Body of pancreas (tissue), 4 donors: ENCODE measurements at regions not wholly inside any gene's neighbourhood (a gene's known extent, or its start where the extent isn't known, plus 50 kb on each side); places are given as distances from the start of the nearest gene placed in this dataset.

ENCODE experiments used
- ATAC-seq: fragments of 150-250 bp; one replicate; pipeline ENCODE4 v1.9.1; 2016
- DNase-seq, 4 donors: peaks; one replicate each; pipeline ENCODE4 v3.0.0-alpha.2; 2019
- H3K27ac ChIP-seq, 4 donors: fragments of 200-600 bp; sonication (generic); 1 replicate in 3 of 4; 2 replicates in 1 of 4; pipeline versions ENCODE4 v1.5.1 to v1.6.1; 2016 to 2019; ENCODE audit warnings: mild to moderate bottlenecking in 1 of 4, mixed read lengths in 1 of 4, moderate library complexity in 1 of 4
- H3K27me3 ChIP-seq, 2 donors: fragments of 200-600 bp; sonication (generic); one replicate each; pipeline ENCODE4 v1.6.0; 2016; ENCODE audit warnings: mild to moderate bottlenecking in 1 of 2
- H3K36me3 ChIP-seq, 2 donors: fragments of 200-600 bp; sonication (generic); replicated peaks in 1 of 2; 2 replicates each; pipeline ENCODE4 v1.5.1; 2016; ENCODE audit warnings: low read depth in 2 of 2; ENCODE audit not compliant: insufficient read depth in 1 of 2
- H3K4me1 ChIP-seq: fragments of 200-600 bp; sonication (generic); one replicate; pipeline ENCODE4 v1.6.0; 2016
- H3K4me3 ChIP-seq, 2 donors: fragments of 200-600 bp; sonication (generic); 1 replicate in 1 of 2; 2 replicates in 1 of 2; pipeline ENCODE4 v1.5.1; 2016 to 2019
- H3K9me3 ChIP-seq, 3 donors: fragments of 200-600 bp; sonication (generic); 1 replicate in 2 of 3; 2 replicates in 1 of 3; pipeline ENCODE4 v1.5.1; 2016
- POLR2A ChIP-seq, 3 donors: fragments of 450-650 bp; IDR thresholded peaks; one replicate each; pipeline ENCODE4 v1.6.1; 2016; ENCODE audit warnings: antibody characterized with exemption in 3 of 3, mild to moderate bottlenecking in 2 of 3
- WGBS, 2 donors: methylation state at CpG; one replicate each; pipeline ENCODE4 v1.1.5; 2017; 5-methylcytosine and 5-hydroxymethylcytosine counted together
- intact Hi-C: fragments of 100-400 bp; cut with DNase I; formaldehyde crosslinking; loops from one replicate; pipeline ENCODE4 v1.15.1; 2023
- TF ChIP-seq, protein P1 (sequence below), 7 experiments: fragments of 450-650 bp in 4 of 7; fragments of 200-600 bp in 3 of 7; sonication (generic) in 3 of 7; IDR thresholded peaks; one replicate each; pipeline ENCODE4 v1.5.1; 2016 to 2019; ENCODE audit warnings: antibody characterized with exemption in 7 of 7

DNA sequence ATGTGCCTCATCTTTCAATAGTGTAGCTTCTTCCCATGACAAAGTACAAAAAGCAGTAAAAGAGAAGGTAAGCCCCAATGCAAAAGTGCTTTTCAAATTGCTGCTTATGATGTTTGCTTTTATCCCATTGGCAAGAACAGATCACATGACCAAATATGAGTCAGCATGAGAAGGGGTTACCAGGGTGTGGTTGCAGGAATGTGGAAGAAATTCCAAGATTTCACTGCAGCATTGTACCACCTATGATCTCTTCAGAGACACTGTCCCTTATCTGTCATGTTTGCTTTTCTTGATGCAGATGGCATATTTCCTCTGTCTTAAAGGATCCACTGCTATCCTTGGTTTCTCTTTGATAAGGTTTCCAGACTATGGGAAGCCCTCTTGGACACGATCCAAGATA, 1006.9 kb upstream of the PRMT6 start:
- Histone ChIP-seq H3K27me3 (no peaks in the 10 kb centered on the region), H3K9me3 (no peaks in the 10 kb centered on the region), H3K4me3 (no peak overlapping the region), H3K27ac (no peak overlapping the region), H3K36me3 (no peaks in the 10 kb centered on the region), H3K4me1 (no peaks in the 10 kb centered on the region)
- no peak for ATAC-seq
- intact Hi-C loops = no loop called here
- no peak for TF ChIP-seq POLR2A (IDR thresholded peaks at IDR 0.05)
- TF ChIP-seq, protein P1, sequence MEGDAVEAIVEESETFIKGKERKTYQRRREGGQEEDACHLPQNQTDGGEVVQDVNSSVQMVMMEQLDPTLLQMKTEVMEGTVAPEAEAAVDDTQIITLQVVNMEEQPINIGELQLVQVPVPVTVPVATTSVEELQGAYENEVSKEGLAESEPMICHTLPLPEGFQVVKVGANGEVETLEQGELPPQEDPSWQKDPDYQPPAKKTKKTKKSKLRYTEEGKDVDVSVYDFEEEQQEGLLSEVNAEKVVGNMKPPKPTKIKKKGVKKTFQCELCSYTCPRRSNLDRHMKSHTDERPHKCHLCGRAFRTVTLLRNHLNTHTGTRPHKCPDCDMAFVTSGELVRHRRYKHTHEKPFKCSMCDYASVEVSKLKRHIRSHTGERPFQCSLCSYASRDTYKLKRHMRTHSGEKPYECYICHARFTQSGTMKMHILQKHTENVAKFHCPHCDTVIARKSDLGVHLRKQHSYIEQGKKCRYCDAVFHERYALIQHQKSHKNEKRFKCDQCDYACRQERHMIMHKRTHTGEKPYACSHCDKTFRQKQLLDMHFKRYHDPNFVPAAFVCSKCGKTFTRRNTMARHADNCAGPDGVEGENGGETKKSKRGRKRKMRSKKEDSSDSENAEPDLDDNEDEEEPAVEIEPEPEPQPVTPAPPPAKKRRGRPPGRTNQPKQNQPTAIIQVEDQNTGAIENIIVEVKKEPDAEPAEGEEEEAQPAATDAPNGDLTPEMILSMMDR (IDR thresholded peaks at IDR 0.05) = no peak
- WGBS, 2 donors = 10 to 29% methylated on average over 1 of the region's 1 CpG
- DNase-seq = no peak

DNA sequence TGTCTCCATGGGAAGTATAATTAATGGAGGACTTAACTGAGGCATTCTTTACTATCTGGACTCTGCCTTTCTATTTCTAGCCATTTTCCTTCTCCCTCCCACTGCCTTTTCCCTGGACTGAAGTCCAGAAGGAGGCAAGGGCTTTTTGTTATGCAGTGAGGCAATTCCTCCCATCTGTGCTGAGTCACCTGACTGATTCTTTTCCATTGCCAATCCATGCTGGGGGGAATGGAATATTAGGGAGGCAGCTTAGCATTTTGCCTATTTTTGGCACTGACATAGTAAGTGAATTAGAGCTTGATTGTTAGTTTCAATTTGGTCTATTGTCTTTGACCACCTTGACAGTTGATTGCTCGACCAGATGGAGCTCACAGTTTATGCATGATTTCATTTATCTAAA, 1000.6 kb upstream of the PRMT6 start:
- DNase-seq = no peak
- 39 to 43% methylated on average over 1 of the region's 1 CpG for WGBS, 2 donors
- Histone ChIP-seq H3K4me3 (no peak overlapping the region), H3K27ac (no peak overlapping the region), H3K4me1 (no peaks in the 10 kb centered on the region), H3K27me3 (no peaks in the 10 kb centered on the region), H3K9me3 (no peaks in the 10 kb centered on the region), H3K36me3 (no peaks in the 10 kb centered on the region)
- ATAC-seq = no peak
- intact Hi-C loops = no loop called here
- TF ChIP-seq POLR2A (IDR thresholded peaks at IDR 0.05) = no peak
- TF ChIP-seq, protein P1 (IDR thresholded peaks at IDR 0.05) = no peak

DNA sequence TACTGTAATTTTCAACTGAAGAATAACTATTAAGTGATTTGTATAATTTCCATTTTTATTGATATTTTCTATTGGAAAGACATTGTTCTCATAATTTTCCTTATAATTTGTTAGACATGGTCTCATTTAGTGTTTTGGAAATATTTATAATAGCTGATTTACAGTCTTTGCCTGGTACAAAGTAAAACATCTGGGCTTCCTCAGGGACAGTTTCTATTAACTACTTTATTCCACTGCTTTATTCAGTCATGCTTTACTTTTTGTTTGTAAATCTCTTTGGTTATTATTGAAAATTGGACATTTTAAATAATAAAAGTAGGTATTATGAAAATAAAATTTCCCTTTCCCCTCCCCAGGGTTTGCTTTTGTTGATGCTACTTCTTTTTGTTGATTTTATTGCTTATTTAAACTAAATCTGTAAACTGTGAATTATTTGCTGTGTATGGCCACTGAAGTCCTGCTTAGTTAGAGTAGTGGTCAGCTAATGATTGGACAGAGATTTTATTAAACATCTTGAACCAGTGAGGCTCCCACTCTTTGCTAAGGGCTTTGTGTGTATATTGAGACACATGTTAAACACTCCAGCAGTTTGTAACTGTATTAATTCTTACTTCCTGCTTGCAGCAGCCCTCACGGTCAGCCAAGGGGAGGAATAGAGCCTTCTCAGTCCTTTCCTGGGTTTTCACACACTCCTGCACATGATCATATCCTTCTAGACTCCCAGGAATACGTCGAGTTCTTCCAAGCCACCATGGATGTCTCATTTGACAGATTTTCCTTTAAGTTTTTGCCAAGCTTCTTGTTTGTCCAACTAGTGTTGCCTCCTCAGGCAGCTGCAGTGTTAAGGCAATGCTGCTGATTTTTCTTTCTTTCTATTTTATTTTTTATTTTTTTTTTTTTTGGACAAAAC, 994.6 kb upstream of the PRMT6 start:
- no peak for DNase-seq
- no peak overlapping the region for H3K27ac ChIP-seq
- WGBS, 2 donors = 19 to 44% methylated on average over 3 of the region's 3 CpGs
- H3K4me1 ChIP-seq = no peaks in the 10 kb centered on the region
- H3K9me3 ChIP-seq = peaks cover 0 to 4% (median 0%) of the 10 kb centered on the region in 3 donors
- intact Hi-C loops = no loop called here
- no peaks in the 10 kb centered on the region for H3K36me3 ChIP-seq
- no peak for ATAC-seq
- TF ChIP-seq, protein P1 (IDR thresholded peaks at IDR 0.05) = no peak
- TF ChIP-seq POLR2A (IDR thresholded peaks at IDR 0.05) = no peak
- H3K4me3 ChIP-seq = no peak overlapping the region
- no peaks in the 10 kb centered on the region for H3K27me3 ChIP-seq

DNA sequence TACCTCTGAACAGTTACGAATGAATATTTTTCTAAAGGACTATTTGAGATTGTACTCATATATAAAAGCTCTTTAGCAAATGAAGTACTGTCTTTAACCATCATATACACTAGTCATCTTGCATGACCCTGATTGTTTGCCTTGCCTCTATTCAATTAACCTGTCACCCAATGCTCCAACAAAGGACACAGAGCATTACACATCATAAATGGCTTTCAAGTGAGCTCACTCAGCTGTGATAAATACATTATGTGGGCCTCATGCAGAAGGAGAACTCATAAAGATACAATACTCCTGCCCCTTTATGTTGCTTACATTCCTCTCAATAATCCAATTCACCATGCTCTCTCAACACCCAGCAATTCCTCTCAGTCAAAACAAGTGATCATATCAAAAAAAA, 993.0 kb upstream of the PRMT6 start:
- Histone ChIP-seq H3K4me3 (no peak overlapping the region), H3K36me3 (no peaks in the 10 kb centered on the region), H3K4me1 (no peaks in the 10 kb centered on the region), H3K27ac (no peak overlapping the region), H3K9me3 (peaks cover 0 to 4% (median 0%) of the 10 kb centered on the region in 3 donors), H3K27me3 (no peaks in the 10 kb centered on the region)
- ATAC-seq (no peak), DNase-seq (no peak)
- 54 to 58% methylated on average over 1 of the region's 1 CpG for WGBS, 2 donors
- no peak for TF ChIP-seq POLR2A (IDR thresholded peaks at IDR 0.05)
- TF ChIP-seq, protein P1 (IDR thresholded peaks at IDR 0.05) = no peak
- intact Hi-C loops = no loop called here
